HL-60 (cell line): ENCODE measurements at regions not wholly inside any gene's neighbourhood (a gene's known extent, or its start where the extent isn't known, plus 50 kb on each side); places are given as distances from the start of the nearest gene placed in this dataset.

ENCODE experiments used
- DNase-seq, 2 experiments: peaks; one replicate each; pipeline ENCODE4 v3.0.0-alpha.2; 2010 to 2020; ENCODE audit warnings: low read depth in 1 of 2, low spot score in 1 of 2
- H3K27ac ChIP-seq: fragments of 250-450 bp; sonication (Bioruptor Pico); replicated peaks from 2 replicates; pipeline ENCODE4 v1.5.1; 2020; ENCODE audit warnings: mild to moderate bottlenecking, moderate library complexity
- H3K27me3 ChIP-seq: fragments of 250-450 bp; sonication (Bioruptor Pico); 2 replicates; pipeline ENCODE4 v1.5.1; 2021; ENCODE audit warnings: mild to moderate bottlenecking, moderate library complexity; ENCODE audit not compliant: insufficient read depth, poor library complexity, severe bottlenecking
- H3K4me3 ChIP-seq: replicated peaks from 2 replicates; pipeline ENCODE4 v1.5.1; 2011; ENCODE audit warnings: mild to moderate bottlenecking, control low read depth, low read length; ENCODE audit not compliant: insufficient read depth
- GABPA ChIP-seq: IDR thresholded peaks from 2 replicates; pipeline ENCODE4 v1.6.1; 2012; ENCODE audit warnings: low read depth
- POLR2AphosphoS5 ChIP-seq: IDR thresholded peaks from 2 replicates; pipeline ENCODE4 v1.6.1; 2012; ENCODE audit warnings: low read depth
- SPI1 ChIP-seq: IDR thresholded peaks from 2 replicates; pipeline ENCODE4 v1.6.1; 2012; ENCODE audit warnings: low read depth, mild to moderate bottlenecking, borderline replicate concordance
- TF ChIP-seq, protein P1 (sequence below): IDR thresholded peaks from one replicate; pipeline ENCODE4 v1.5.1; 2011; ENCODE audit warnings: low read length, control low read depth, inconsistent platforms; ENCODE audit not compliant: insufficient read depth
- TF ChIP-seq, protein P2 (sequence below): IDR thresholded peaks from 2 replicates; pipeline ENCODE4 v1.6.1; 2012; ENCODE audit warnings: low read depth; ENCODE audit not compliant: insufficient replicate concordance

DNA sequence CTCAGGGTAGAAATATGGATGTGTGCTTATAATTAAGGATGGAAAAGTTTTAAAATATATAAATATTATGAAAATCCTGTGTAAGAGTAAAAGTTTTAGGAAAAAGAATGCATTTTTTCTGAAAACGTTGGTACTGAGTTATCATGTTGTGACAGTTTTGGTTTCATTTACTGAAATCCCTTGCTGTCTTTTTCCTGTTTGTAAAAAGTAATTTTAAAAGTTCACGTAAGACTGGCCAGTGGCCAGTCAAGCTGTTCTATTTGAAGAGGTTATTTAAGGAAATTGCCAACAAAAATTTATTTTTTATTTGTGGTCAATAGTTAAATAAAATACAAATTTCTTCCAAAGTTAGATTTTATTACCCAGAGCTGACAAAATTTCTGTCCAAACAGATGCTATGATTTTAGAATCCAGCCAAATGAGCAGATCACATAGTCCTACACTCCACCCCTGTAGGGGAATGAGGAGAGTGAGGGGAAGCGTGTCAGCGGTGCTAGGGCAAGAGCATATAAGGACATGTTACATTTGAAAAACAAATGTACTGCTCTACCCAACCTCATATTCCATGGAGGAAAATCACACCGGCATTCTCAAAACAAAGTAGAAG lies 297.8 kb upstream of the TFPI start:
- H3K27ac ChIP-seq = no peak overlapping the region
- no peak for DNase-seq
- no peak overlapping the region for H3K4me3 ChIP-seq
- TF ChIP-seq, protein P1, sequence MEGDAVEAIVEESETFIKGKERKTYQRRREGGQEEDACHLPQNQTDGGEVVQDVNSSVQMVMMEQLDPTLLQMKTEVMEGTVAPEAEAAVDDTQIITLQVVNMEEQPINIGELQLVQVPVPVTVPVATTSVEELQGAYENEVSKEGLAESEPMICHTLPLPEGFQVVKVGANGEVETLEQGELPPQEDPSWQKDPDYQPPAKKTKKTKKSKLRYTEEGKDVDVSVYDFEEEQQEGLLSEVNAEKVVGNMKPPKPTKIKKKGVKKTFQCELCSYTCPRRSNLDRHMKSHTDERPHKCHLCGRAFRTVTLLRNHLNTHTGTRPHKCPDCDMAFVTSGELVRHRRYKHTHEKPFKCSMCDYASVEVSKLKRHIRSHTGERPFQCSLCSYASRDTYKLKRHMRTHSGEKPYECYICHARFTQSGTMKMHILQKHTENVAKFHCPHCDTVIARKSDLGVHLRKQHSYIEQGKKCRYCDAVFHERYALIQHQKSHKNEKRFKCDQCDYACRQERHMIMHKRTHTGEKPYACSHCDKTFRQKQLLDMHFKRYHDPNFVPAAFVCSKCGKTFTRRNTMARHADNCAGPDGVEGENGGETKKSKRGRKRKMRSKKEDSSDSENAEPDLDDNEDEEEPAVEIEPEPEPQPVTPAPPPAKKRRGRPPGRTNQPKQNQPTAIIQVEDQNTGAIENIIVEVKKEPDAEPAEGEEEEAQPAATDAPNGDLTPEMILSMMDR = no peak
- TF ChIP-seq GABPA = no peak
- no peaks in the 10 kb centered on the region for H3K27me3 ChIP-seq

DNA sequence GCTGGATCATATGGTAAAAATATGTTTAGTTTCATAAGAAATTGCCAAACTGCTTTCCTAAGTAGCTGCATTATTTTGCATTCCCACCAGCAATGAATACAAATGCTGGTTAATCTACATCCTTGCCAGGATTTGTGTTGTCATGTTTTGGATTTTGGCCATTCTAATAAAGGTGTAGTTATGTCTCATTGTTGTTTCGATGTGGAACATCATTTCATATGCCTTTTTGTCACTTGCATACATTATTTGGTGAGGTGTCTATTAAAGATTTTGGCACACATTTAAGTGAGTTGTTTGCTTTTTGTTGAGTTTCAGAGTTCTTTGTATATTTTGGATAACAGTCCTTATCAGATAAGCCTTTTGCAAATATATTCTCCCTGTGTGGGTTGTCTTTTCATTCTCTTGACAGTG lies 299.2 kb upstream of the TFPI start:
- TF ChIP-seq, protein P2, sequence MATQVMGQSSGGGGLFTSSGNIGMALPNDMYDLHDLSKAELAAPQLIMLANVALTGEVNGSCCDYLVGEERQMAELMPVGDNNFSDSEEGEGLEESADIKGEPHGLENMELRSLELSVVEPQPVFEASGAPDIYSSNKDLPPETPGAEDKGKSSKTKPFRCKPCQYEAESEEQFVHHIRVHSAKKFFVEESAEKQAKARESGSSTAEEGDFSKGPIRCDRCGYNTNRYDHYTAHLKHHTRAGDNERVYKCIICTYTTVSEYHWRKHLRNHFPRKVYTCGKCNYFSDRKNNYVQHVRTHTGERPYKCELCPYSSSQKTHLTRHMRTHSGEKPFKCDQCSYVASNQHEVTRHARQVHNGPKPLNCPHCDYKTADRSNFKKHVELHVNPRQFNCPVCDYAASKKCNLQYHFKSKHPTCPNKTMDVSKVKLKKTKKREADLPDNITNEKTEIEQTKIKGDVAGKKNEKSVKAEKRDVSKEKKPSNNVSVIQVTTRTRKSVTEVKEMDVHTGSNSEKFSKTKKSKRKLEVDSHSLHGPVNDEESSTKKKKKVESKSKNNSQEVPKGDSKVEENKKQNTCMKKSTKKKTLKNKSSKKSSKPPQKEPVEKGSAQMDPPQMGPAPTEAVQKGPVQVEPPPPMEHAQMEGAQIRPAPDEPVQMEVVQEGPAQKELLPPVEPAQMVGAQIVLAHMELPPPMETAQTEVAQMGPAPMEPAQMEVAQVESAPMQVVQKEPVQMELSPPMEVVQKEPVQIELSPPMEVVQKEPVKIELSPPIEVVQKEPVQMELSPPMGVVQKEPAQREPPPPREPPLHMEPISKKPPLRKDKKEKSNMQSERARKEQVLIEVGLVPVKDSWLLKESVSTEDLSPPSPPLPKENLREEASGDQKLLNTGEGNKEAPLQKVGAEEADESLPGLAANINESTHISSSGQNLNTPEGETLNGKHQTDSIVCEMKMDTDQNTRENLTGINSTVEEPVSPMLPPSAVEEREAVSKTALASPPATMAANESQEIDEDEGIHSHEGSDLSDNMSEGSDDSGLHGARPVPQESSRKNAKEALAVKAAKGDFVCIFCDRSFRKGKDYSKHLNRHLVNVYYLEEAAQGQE = no peak
- TF ChIP-seq SPI1 (no peak), POLR2AphosphoS5 (no peak), GABPA (no peak)
- TF ChIP-seq, protein P1 = no peak
- Histone ChIP-seq H3K27ac (no peak overlapping the region), H3K4me3 (no peak overlapping the region), H3K27me3 (no peaks in the 10 kb centered on the region)
- no peak for DNase-seq

DNA sequence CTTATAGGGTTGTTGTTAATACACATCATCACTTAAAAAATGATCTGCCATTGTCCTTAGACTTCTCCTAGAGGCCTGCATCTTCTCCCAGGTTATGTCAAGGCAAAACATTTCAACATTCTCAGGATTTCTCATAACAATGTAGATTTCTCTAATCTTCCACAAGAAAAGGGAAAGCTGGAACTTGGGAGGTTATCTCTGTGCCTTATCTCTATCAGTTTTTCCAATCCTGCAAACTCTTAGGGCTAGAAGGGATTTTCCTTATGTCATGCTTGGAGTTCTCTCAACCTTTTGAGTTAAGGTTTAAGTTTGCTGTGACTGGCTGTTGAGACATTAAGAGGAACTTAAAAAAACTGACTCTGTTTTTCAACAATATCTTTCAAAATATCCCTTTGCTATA lies 300.6 kb upstream of the TFPI start:
- Histone ChIP-seq H3K27ac (no peak overlapping the region), H3K27me3 (no peaks in the 10 kb centered on the region), H3K4me3 (no peak overlapping the region)
- no peak for DNase-seq
- TF ChIP-seq GABPA (no peak), POLR2AphosphoS5 (no peak), SPI1 (no peak)
- TF ChIP-seq, protein P1 = no peak
- TF ChIP-seq, protein P2 = no peak

DNA sequence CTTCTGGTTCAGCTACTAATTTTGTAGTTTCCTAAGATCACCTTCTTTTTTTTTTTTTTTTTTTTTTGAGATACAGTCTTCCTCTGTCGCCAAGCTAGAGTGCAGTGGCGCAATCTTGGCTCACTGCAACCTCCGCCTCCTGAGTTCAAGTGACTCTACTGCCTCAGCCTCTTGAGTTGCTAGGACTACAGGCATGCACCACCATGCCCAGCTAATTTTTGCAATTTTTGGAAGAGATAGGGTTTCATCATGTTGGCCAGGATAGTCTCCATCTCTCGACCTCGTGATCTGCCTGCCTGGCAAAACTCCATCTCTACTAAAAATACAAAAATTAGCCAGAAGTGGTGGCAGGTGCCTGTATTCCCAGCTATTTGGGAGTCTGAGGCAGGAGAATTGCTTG lies 301.5 kb upstream of the TFPI start:
- no peak for DNase-seq
- no peak for TF ChIP-seq SPI1
- TF ChIP-seq, protein P1 = no peak
- TF ChIP-seq, protein P2 = no peak
- no peak for TF ChIP-seq GABPA
- TF ChIP-seq POLR2AphosphoS5 = no peak
- Histone ChIP-seq H3K27ac (no peak overlapping the region), H3K4me3 (no peak overlapping the region), H3K27me3 (no peaks in the 10 kb centered on the region)
